ENCODE measurements at regions not wholly inside any gene's neighbourhood (a gene's known extent, or its start where the extent isn't known, plus 50 kb on each side); places are given as distances from the start of the nearest gene placed in this dataset.

GRCh38 chr2:71944806-71945602 is 202.7 kb downstream of the CYP26B1 start:
- TF ChIP-seq CTCF (conservative IDR thresholded peaks at IDR 0.05) (no peak), EZH2 (IDR thresholded peaks at IDR 0.05; ENCODE audit: low read depth) (no peak)

All from PC-9 (cell line).